ENCODE measurements at regions not wholly inside any gene's neighbourhood (a gene's known extent, or its start where the extent isn't known, plus 50 kb on each side); places are given as distances from the start of the nearest gene placed in this dataset.
"Not testable (repeated sequence)": the region's sequence is repeated elsewhere in the genome, so short reads cannot be mapped to it uniquely, and the experiment has no call there.

- WGBS, 2 donors: 96% methylated on average over 5 of the region's 5 CpGs
- peaks cover 0 to 4% (median 0%) of the 10 kb centered on the region in 3 donors for H3K27me3 ChIP-seq (ENCODE audit: control insufficient read depth in 3 of 3, insufficient read depth in 3 of 3, low read length in 2 of 3)
- ATAC-seq (ENCODE audit: insufficient read depth, low FRiP score) (no peak), DNase-seq (no peak)
- peaks cover 0 to 3% (median 0%) of the 10 kb centered on the region in 4 donors for H3K9me3 ChIP-seq (ENCODE audit: control insufficient read depth in 4 of 4, insufficient read depth in 3 of 4, low read length in 3 of 4)
- no peaks in the 10 kb centered on the region for H3K36me3 ChIP-seq (ENCODE audit: control insufficient read depth in 4 of 4, insufficient read depth in 4 of 4, low read length in 4 of 4)
- no peaks in the 10 kb centered on the region for H3K4me1 ChIP-seq (ENCODE audit: control insufficient read depth in 5 of 5, insufficient read depth in 5 of 5, low read length in 5 of 5)
- H3K9ac ChIP-seq (ENCODE audit: insufficient read depth in 1 of 2, low read length in 2 of 2): no peak overlapping the region
- H3K4me3 ChIP-seq: no peak overlapping the region
- TF ChIP-seq, protein P1, sequence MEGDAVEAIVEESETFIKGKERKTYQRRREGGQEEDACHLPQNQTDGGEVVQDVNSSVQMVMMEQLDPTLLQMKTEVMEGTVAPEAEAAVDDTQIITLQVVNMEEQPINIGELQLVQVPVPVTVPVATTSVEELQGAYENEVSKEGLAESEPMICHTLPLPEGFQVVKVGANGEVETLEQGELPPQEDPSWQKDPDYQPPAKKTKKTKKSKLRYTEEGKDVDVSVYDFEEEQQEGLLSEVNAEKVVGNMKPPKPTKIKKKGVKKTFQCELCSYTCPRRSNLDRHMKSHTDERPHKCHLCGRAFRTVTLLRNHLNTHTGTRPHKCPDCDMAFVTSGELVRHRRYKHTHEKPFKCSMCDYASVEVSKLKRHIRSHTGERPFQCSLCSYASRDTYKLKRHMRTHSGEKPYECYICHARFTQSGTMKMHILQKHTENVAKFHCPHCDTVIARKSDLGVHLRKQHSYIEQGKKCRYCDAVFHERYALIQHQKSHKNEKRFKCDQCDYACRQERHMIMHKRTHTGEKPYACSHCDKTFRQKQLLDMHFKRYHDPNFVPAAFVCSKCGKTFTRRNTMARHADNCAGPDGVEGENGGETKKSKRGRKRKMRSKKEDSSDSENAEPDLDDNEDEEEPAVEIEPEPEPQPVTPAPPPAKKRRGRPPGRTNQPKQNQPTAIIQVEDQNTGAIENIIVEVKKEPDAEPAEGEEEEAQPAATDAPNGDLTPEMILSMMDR (IDR thresholded peaks at IDR 0.05; ENCODE audit: control extremely low read depth, extremely low read depth): no peak
- H3K27ac ChIP-seq (ENCODE audit: low read depth in 1 of 2, low read length in 1 of 2): no peak overlapping the region
Measured at GRCh38 chr21:35594905-35595304, 465.4 kb downstream of the SETD4 start.

- Histone ChIP-seq H3K4me1 (ENCODE audit: control insufficient read depth in 5 of 5, insufficient read depth in 5 of 5, low read length in 5 of 5) (no peaks in the 10 kb centered on the region), H3K9ac (ENCODE audit: insufficient read depth in 1 of 2, low read length in 2 of 2) (no peak overlapping the region), H3K36me3 (ENCODE audit: control insufficient read depth in 4 of 4, insufficient read depth in 4 of 4, low read length in 4 of 4) (no peaks in the 10 kb centered on the region), H3K27ac (ENCODE audit: low read depth in 1 of 2, low read length in 1 of 2) (no peak overlapping the region), H3K4me3 (no peak overlapping the region), H3K27me3 (ENCODE audit: control insufficient read depth in 3 of 3, insufficient read depth in 3 of 3, low read length in 2 of 3) (peaks cover 0 to 4% (median 0%) of the 10 kb centered on the region in 3 donors), H3K9me3 (ENCODE audit: control insufficient read depth in 4 of 4, insufficient read depth in 3 of 4, low read length in 3 of 4) (peaks cover 0 to 4% (median 0%) of the 10 kb centered on the region in 4 donors)
- TF ChIP-seq, protein P1 (IDR thresholded peaks at IDR 0.05; ENCODE audit: control extremely low read depth, extremely low read depth): no peak
- no peak for DNase-seq
- 51 to 70% methylated on average over 5 of the region's 5 CpGs for WGBS, 2 donors
- ATAC-seq (ENCODE audit: insufficient read depth, low FRiP score): no peak
Measured at GRCh38 chr21:35593000-35593502, 467.3 kb downstream of the SETD4 start.

DNA sequence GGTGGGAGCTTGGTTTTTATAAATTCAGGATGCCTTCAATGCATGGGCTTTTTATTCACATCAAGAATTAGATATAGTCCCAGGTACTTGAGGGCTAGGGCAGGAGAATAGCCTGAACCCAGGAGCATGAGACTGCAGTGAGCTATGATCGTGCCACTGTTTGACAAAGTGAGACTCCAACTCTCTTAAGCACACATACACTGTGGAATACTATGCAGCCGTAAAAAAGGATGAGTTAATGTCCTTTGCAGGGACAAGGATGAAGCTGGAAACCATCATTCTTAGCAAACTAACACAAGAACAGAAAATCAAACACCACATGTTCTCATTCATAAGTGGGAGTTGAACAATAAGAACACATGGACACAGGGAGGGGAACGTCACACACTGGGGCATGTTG is 470.0 kb downstream of the SETD4 start:
- DNase-seq; H3K4me3 ChIP-seq; ATAC-seq (ENCODE audit: insufficient read depth, low FRiP score); H3K4me1 ChIP-seq (ENCODE audit: control insufficient read depth in 5 of 5, insufficient read depth in 5 of 5, low read length in 5 of 5); H3K36me3 ChIP-seq (ENCODE audit: control insufficient read depth in 4 of 4, insufficient read depth in 4 of 4, low read length in 4 of 4); H3K9ac ChIP-seq (ENCODE audit: insufficient read depth in 1 of 2, low read length in 2 of 2); H3K27me3 ChIP-seq (ENCODE audit: control insufficient read depth in 3 of 3, insufficient read depth in 3 of 3, low read length in 2 of 3); H3K27ac ChIP-seq (ENCODE audit: low read depth in 1 of 2, low read length in 1 of 2); H3K9me3 ChIP-seq (ENCODE audit: control insufficient read depth in 4 of 4, insufficient read depth in 3 of 4, low read length in 3 of 4): not testable (repeated sequence)
- WGBS, 2 donors: 90 to 93% methylated on average over 3 of the region's 3 CpGs

- WGBS, 2 donors: 82 to 91% methylated on average over 8 of the region's 8 CpGs
- TF ChIP-seq, protein P1 (IDR thresholded peaks at IDR 0.05; ENCODE audit: control extremely low read depth, extremely low read depth): no peak
- H3K27me3 ChIP-seq (ENCODE audit: control insufficient read depth in 3 of 3, insufficient read depth in 3 of 3, low read length in 2 of 3): peaks cover 0 to 14% (median 8%) of the 10 kb centered on the region in 3 donors
- ATAC-seq (ENCODE audit: insufficient read depth, low FRiP score): no peak
- H3K27ac ChIP-seq (ENCODE audit: low read depth in 1 of 2, low read length in 1 of 2): no peak overlapping the region
- H3K9me3 ChIP-seq (ENCODE audit: control insufficient read depth in 4 of 4, insufficient read depth in 3 of 4, low read length in 3 of 4): peaks cover 0 to 2% (median 0%) of the 10 kb centered on the region in 4 donors
- peaks cover 0 to 3% (median 0%) of the 10 kb centered on the region in 5 donors for H3K4me1 ChIP-seq (ENCODE audit: control insufficient read depth in 5 of 5, insufficient read depth in 5 of 5, low read length in 5 of 5)
- no peak overlapping the region for H3K4me3 ChIP-seq
- H3K36me3 ChIP-seq (ENCODE audit: control insufficient read depth in 4 of 4, insufficient read depth in 4 of 4, low read length in 4 of 4): no peaks in the 10 kb centered on the region
- H3K9ac ChIP-seq (ENCODE audit: insufficient read depth in 1 of 2, low read length in 2 of 2): no peak overlapping the region
- no peak for DNase-seq
Measured at GRCh38 chr21:35587841-35588380, 472.4 kb downstream of the SETD4 start.
